ENCODE measurements at regions not wholly inside any gene's neighbourhood (a gene's known extent, or its start where the extent isn't known, plus 50 kb on each side); places are given as distances from the start of the nearest gene placed in this dataset.

DNA sequence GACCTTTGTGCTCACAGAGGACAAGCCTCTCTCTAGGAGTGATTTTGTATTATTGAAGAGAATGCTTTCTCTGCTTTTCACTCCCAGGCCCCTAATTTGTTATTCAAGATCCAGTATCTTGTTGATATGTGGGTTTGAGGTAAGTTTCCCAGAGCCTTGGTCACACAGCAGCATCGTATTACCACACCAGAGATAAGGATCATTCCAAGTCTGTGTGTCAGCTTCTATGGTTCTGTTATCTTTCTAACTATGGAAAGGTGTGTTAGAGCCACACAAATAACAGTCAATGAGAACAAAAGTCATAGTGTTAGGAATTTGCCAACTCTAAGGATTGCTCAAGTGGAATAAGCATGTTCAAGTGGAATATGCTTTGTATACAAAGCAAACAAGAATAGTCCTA lies 1208.3 kb downstream of the GATA3 start:
- TF ChIP-seq, protein P1, sequence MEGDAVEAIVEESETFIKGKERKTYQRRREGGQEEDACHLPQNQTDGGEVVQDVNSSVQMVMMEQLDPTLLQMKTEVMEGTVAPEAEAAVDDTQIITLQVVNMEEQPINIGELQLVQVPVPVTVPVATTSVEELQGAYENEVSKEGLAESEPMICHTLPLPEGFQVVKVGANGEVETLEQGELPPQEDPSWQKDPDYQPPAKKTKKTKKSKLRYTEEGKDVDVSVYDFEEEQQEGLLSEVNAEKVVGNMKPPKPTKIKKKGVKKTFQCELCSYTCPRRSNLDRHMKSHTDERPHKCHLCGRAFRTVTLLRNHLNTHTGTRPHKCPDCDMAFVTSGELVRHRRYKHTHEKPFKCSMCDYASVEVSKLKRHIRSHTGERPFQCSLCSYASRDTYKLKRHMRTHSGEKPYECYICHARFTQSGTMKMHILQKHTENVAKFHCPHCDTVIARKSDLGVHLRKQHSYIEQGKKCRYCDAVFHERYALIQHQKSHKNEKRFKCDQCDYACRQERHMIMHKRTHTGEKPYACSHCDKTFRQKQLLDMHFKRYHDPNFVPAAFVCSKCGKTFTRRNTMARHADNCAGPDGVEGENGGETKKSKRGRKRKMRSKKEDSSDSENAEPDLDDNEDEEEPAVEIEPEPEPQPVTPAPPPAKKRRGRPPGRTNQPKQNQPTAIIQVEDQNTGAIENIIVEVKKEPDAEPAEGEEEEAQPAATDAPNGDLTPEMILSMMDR (conservative IDR thresholded peaks at IDR 0.05 in 1 of 2, IDR thresholded peaks at IDR 0.05 in 1 of 2; ENCODE audit: extremely low read depth in 1 of 2, insufficient read depth in 1 of 2, low read depth in 1 of 2, low read length in 2 of 2) = no peak
- no peak for TF ChIP-seq EZH2 (IDR thresholded peaks at IDR 0.05; ENCODE audit: borderline replicate concordance, low read length)

All from mammary epithelial cell (primary cell).